SK-N-SH (cell line): ENCODE measurements at regions not wholly inside any gene's neighbourhood (a gene's known extent, or its start where the extent isn't known, plus 50 kb on each side); places are given as distances from the start of the nearest gene placed in this dataset.

Experiments used
- CTCF ChIP-seq: fragments of 200-600 bp; sonication (generic); IDR thresholded peaks from 2 replicates; pipeline ENCODE4 v1.6.1; 2017; ENCODE audit warnings: antibody characterized with exemption, mild to moderate bottlenecking, moderate library complexity
- ELF1 ChIP-seq: IDR thresholded peaks from 2 replicates; pipeline ENCODE4 v1.4.0; 2012
- MXI1 ChIP-seq: IDR thresholded peaks from 2 replicates; pipeline ENCODE4 v1.6.1; 2012; ENCODE audit warnings: mild to moderate bottlenecking, low read depth, low read length, improper control_type of control experiment

- TF ChIP-seq MXI1 (no peak), CTCF (no peak), ELF1 (no peak)
Measured at GRCh38 chr4:125498981-125499380, 184.2 kb downstream of the FAT4 start.
